Brain microvascular endothelial cell (primary cell): ENCODE measurements at regions not wholly inside any gene's neighbourhood (a gene's known extent, or its start where the extent isn't known, plus 50 kb on each side); places are given as distances from the start of the nearest gene placed in this dataset.

Experiments
- DNase-seq: peaks from one replicate; pipeline ENCODE4 v3.0.0-alpha.2; 2020
- H3K27ac ChIP-seq: fragments of 250-450 bp; sonication (Bioruptor Pico); 2 replicates; pipeline ENCODE4 v1.5.1; 2020; ENCODE audit warnings: mild to moderate bottlenecking, moderate library complexity
- H3K27me3 ChIP-seq: fragments of 250-450 bp; sonication (Bioruptor Pico); replicated peaks from 2 replicates; pipeline ENCODE4 v1.5.1; 2020; ENCODE audit warnings: mild to moderate bottlenecking
- H3K36me3 ChIP-seq: fragments of 250-450 bp; sonication (Bioruptor Pico); replicated peaks from 2 replicates; pipeline ENCODE4 v1.5.1; 2020; ENCODE audit warnings: mild to moderate bottlenecking
- H3K4me3 ChIP-seq: 2 replicates; pipeline ENCODE4 v1.5.1; 2011; ENCODE audit warnings: low read depth, mild to moderate bottlenecking, control low read depth, low read length, moderate library complexity
- in situ Hi-C: cut with HindIII; loops from 2 replicates; pipeline ENCODE4 v1.10.0; 2017; ENCODE audit warnings: low sequenced_read_pairs, low pct_ligation_motif_present
- TF ChIP-seq, protein P1 (sequence below): IDR thresholded peaks from 2 replicates; pipeline ENCODE4 v1.5.1; 2011; ENCODE audit warnings: low read depth, mild to moderate bottlenecking, moderate library complexity, low read length, control low read depth, inconsistent platforms; ENCODE audit errors: missing control alignments

DNA sequence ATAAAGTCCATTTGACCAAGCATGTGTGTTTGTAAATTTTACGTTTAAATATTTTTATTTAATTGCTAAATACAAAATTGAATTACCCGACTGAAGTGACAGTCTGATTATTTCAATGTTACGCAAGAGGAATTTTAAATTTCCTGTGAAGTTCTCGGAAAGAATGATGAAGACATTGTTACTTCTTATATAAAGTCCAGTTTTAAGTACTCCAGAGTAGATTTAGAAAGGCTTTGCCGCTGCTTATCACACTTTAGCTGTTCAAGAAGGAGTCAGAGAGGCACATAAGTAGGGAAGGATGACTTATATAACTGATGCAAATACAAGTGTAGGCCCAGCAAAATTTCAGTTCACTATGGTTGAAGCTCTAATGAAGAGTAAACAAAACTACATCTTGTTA, 265.1 kb upstream of the CITED2 start:
- TF ChIP-seq, protein P1, sequence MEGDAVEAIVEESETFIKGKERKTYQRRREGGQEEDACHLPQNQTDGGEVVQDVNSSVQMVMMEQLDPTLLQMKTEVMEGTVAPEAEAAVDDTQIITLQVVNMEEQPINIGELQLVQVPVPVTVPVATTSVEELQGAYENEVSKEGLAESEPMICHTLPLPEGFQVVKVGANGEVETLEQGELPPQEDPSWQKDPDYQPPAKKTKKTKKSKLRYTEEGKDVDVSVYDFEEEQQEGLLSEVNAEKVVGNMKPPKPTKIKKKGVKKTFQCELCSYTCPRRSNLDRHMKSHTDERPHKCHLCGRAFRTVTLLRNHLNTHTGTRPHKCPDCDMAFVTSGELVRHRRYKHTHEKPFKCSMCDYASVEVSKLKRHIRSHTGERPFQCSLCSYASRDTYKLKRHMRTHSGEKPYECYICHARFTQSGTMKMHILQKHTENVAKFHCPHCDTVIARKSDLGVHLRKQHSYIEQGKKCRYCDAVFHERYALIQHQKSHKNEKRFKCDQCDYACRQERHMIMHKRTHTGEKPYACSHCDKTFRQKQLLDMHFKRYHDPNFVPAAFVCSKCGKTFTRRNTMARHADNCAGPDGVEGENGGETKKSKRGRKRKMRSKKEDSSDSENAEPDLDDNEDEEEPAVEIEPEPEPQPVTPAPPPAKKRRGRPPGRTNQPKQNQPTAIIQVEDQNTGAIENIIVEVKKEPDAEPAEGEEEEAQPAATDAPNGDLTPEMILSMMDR, result no peak
- in situ Hi-C loops, result no loop called here
- Histone ChIP-seq H3K36me3 (no peaks in the 10 kb centered on the region), H3K27ac (no peak overlapping the region), H3K27me3 (no peaks in the 10 kb centered on the region), H3K4me3 (no peak overlapping the region)
- DNase-seq, result no peak

DNA sequence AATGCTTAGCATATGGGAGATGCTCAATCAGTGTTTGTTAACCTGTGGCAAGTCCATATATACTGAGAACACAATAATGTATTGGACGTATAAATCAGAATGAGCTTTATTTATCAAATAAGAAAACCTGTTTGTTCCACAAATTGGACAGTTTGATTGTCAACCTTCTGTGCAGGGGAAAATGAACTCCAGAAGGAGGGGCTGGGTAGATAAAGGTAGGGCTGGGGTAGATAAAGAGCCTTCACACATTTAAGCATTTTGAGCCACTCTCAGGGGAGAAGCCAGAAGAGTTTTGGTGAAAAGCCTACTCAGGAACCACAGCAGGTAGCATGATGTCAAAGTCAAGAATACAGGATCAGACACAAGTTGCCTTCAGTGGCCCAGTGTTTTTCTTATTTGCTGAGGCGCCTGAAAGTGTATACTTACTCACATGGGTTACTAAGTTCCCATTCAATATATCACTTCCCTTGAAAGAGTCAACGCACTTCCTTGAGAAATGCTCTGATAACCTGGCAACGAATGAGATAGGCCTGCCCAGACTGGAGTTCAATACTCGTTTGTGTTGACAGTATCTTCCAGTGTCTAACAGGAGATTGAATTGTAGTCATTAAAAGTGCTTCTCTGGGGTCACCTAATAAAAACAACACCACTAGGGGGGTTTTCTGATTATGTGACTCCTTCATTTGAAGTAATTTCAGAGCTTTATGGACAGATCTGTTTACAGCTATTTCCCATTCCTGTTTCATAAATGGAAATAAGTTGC, 263.9 kb upstream of the CITED2 start:
- in situ Hi-C loops, result no loop called here
- TF ChIP-seq, protein P1, result no peak
- no peak overlapping the region for H3K27ac ChIP-seq

DNA sequence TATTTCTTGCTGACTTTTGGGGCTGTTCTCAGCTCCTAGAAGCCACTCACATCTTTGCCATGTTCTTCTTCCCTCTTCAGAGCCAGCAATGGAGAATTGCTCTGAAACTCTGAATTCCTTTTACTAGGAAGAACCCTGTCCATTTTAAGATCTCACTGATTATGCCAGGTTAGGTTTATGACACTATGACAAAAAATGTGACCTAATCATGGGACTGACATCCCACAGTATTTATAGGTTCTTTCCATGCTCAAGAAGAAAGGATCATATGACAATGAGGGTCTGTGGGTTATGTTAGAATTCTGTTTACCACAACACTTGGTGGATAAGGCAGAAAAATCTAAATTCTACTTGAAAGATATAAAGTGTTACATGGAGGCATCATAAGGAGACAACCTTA, 263.3 kb upstream of the CITED2 start:
- TF ChIP-seq, protein P1, result no peak
- no peak overlapping the region for H3K4me3 ChIP-seq
- DNase-seq, result no peak
- H3K27ac ChIP-seq, result no peak overlapping the region
- in situ Hi-C loops, result no loop called here
- H3K27me3 ChIP-seq, result no peaks in the 10 kb centered on the region
- H3K36me3 ChIP-seq, result no peaks in the 10 kb centered on the region

More for the DNA sequence above, 263.9 kb upstream of the CITED2 start:
- no peaks in the 10 kb centered on the region for H3K36me3 ChIP-seq
- DNase-seq, result no peak
- no peaks in the 10 kb centered on the region for H3K27me3 ChIP-seq
- H3K4me3 ChIP-seq, result no peak overlapping the region

DNA sequence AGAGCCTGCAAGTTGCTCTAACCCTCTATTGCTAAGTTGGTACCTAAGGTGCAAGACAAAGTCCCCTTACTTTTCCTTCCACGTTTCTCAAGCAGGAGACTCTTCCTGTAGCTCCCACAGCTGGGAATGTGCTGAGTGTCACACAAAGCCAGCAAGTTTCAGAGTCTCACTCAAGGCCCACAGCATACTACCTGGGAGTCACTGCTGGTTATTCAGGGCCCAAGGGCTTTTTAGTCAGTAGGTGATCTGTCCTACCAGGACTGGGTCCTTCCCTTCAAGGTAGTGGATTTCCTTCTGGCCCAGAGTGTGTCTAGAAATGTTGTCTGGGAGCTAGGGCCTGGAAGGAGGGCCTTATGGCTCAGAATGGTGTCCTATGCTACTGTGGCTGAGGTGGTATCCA, 261.9 kb upstream of the CITED2 start:
- H3K27me3 ChIP-seq, result no peaks in the 10 kb centered on the region
- in situ Hi-C loops, result no loop called here
- H3K4me3 ChIP-seq, result no peak overlapping the region
- no peaks in the 10 kb centered on the region for H3K36me3 ChIP-seq
- DNase-seq, result no peak
- H3K27ac ChIP-seq, result no peak overlapping the region
- TF ChIP-seq, protein P1, result no peak

- no peak for DNase-seq
- Histone ChIP-seq H3K4me3 (no peak overlapping the region), H3K27me3 (no peaks in the 10 kb centered on the region), H3K27ac (no peak overlapping the region), H3K36me3 (no peaks in the 10 kb centered on the region)
- in situ Hi-C loops, result no loop called here
- TF ChIP-seq, protein P1, result no peak
Measured at GRCh38 chr6:139635401-139636130, 261.1 kb upstream of the CITED2 start.
